ENCODE measurements at regions not wholly inside any gene's neighbourhood (a gene's known extent, or its start where the extent isn't known, plus 50 kb on each side); places are given as distances from the start of the nearest gene placed in this dataset.
"Not testable (repeated sequence)": the region's sequence is repeated elsewhere in the genome, so short reads cannot be mapped to it uniquely, and the experiment has no call there.

GRCh38 chr21:26238646-26239045 is 68.1 kb upstream of the APP start:
- Histone ChIP-seq H4K20me1 (ENCODE audit: insufficient read depth, low read length) (no peaks in the 10 kb centered on the region), H3K27me3 (ENCODE audit: insufficient read depth, low read length) (no peaks in the 10 kb centered on the region), H3K9ac (ENCODE audit: low read length) (no peak overlapping the region), H3K4me2 (ENCODE audit: low read length) (no peak overlapping the region), H2AFZ (ENCODE audit: low read depth, low read length) (no peak overlapping the region), H3K4me3 (ENCODE audit: insufficient read depth, low read depth, low read length) (no peak overlapping the region), H3K4me1 (ENCODE audit: insufficient read depth, low read length) (no peaks in the 10 kb centered on the region), H3K27ac (ENCODE audit: low read depth, low read length) (no peak overlapping the region), H3K9me3 (ENCODE audit: insufficient read depth, low read depth, low read length) (no peaks in the 10 kb centered on the region), H3K79me2 (ENCODE audit: insufficient read depth, low read length) (no peaks in the 10 kb centered on the region), H3K36me3 (ENCODE audit: insufficient read depth, low read length) (no peaks in the 10 kb centered on the region)
- Mint-ChIP-seq H3K27me3 (ENCODE audit: low read depth, unreplicated experiment) (peaks cover 4% of the 10 kb centered on the region), H3K9me3 (ENCODE audit: unreplicated experiment) (no peaks in the 10 kb centered on the region), H3K4me1 (ENCODE audit: low read depth, unreplicated experiment) (no peaks in the 10 kb centered on the region), H3K36me3 (ENCODE audit: low read depth, unreplicated experiment) (no peaks in the 10 kb centered on the region), H3K27ac (ENCODE audit: unreplicated experiment) (no peak overlapping the region), H3K4me3 (ENCODE audit: unreplicated experiment) (no peak overlapping the region)
- FAIRE-seq (no peak), DNase-seq (ENCODE audit: low read depth) (no peak)
- TF ChIP-seq CTCF (IDR thresholded peaks at IDR 0.05; ENCODE audit: insufficient read depth, low read depth, low read length) (no peak), EZH2 (IDR thresholded peaks at IDR 0.05; ENCODE audit: insufficient read depth, low read length) (no peak)

DNA sequence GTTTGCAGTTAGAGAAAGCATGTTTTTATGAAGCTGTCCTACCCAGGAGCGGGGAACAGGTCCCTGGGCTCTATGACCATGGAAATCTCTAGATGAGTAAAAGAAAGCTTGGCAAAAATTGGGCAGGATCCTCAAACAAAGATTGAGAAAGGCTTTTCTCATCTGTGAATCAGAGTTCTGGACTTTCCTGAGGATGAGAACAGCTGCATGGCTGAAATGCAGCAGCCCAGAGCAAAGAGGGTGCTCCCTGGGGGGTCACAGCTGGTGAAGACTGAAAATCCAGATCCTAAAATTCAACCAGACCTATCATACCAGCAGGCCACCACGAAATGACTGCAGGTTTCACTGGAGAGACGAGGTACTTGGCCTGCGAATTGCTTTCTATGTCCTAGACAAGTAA is 65.7 kb upstream of the APP start:
- no peak for FAIRE-seq
- H3K4me2 ChIP-seq (ENCODE audit: low read length): no peak overlapping the region
- H3K79me2 ChIP-seq (ENCODE audit: insufficient read depth, low read length): no peaks in the 10 kb centered on the region
- no peak overlapping the region for H3K27ac ChIP-seq (ENCODE audit: low read depth, low read length)
- Mint-ChIP-seq H3K4me3 (ENCODE audit: unreplicated experiment) (no peak overlapping the region), H3K27me3 (ENCODE audit: low read depth, unreplicated experiment) (peaks cover 4% of the 10 kb centered on the region), H3K4me1 (ENCODE audit: low read depth, unreplicated experiment) (peaks cover 7% of the 10 kb centered on the region), H3K27ac (ENCODE audit: unreplicated experiment) (no peak overlapping the region), H3K9me3 (ENCODE audit: unreplicated experiment) (peaks cover 7% of the 10 kb centered on the region), H3K36me3 (ENCODE audit: low read depth, unreplicated experiment) (no peaks in the 10 kb centered on the region)
- no peaks in the 10 kb centered on the region for H4K20me1 ChIP-seq (ENCODE audit: insufficient read depth, low read length)
- no peaks in the 10 kb centered on the region for H3K4me1 ChIP-seq (ENCODE audit: insufficient read depth, low read length)
- no peak overlapping the region for H3K4me3 ChIP-seq (ENCODE audit: insufficient read depth, low read depth, low read length)
- H3K27me3 ChIP-seq (ENCODE audit: insufficient read depth, low read length): no peaks in the 10 kb centered on the region
- no peaks in the 10 kb centered on the region for H3K9me3 ChIP-seq (ENCODE audit: insufficient read depth, low read depth, low read length)
- no peak overlapping the region for H2AFZ ChIP-seq (ENCODE audit: low read depth, low read length)
- TF ChIP-seq CTCF (IDR thresholded peaks at IDR 0.05; ENCODE audit: insufficient read depth, low read depth, low read length) (no peak), EZH2 (IDR thresholded peaks at IDR 0.05; ENCODE audit: insufficient read depth, low read length) (no peak)
- no peaks in the 10 kb centered on the region for H3K36me3 ChIP-seq (ENCODE audit: insufficient read depth, low read length)
- no peak overlapping the region for H3K9ac ChIP-seq (ENCODE audit: low read length)
- DNase-seq (ENCODE audit: low read depth): no peak

GRCh38 chr21:26233297-26233696 is 62.7 kb upstream of the APP start:
- not testable (repeated sequence) for H3K4me1 ChIP-seq (ENCODE audit: insufficient read depth, low read length); H3K36me3 Mint-ChIP-seq (ENCODE audit: low read depth, unreplicated experiment); H4K20me1 ChIP-seq (ENCODE audit: insufficient read depth, low read length); H3K36me3 ChIP-seq (ENCODE audit: insufficient read depth, low read length); H3K27me3 ChIP-seq (ENCODE audit: insufficient read depth, low read length); H2AFZ ChIP-seq (ENCODE audit: low read depth, low read length); H3K27me3 Mint-ChIP-seq (ENCODE audit: low read depth, unreplicated experiment); H3K9me3 Mint-ChIP-seq (ENCODE audit: unreplicated experiment); H3K4me3 ChIP-seq (ENCODE audit: insufficient read depth, low read depth, low read length); H3K9ac ChIP-seq (ENCODE audit: low read length); H3K4me3 Mint-ChIP-seq (ENCODE audit: unreplicated experiment); H3K4me2 ChIP-seq (ENCODE audit: low read length); H3K27ac ChIP-seq (ENCODE audit: low read depth, low read length); H3K27ac Mint-ChIP-seq (ENCODE audit: unreplicated experiment); H3K9me3 ChIP-seq (ENCODE audit: insufficient read depth, low read depth, low read length); H3K4me1 Mint-ChIP-seq (ENCODE audit: low read depth, unreplicated experiment); FAIRE-seq; H3K79me2 ChIP-seq (ENCODE audit: insufficient read depth, low read length); DNase-seq (ENCODE audit: low read depth)

GRCh38 chr21:26232491-26232890 is 61.9 kb upstream of the APP start:
- H3K27ac ChIP-seq (ENCODE audit: low read depth, low read length); H3K4me1 ChIP-seq (ENCODE audit: insufficient read depth, low read length); H2AFZ ChIP-seq (ENCODE audit: low read depth, low read length); H3K9me3 ChIP-seq (ENCODE audit: insufficient read depth, low read depth, low read length); H3K9ac ChIP-seq (ENCODE audit: low read length); DNase-seq (ENCODE audit: low read depth); H3K36me3 Mint-ChIP-seq (ENCODE audit: low read depth, unreplicated experiment); H3K4me2 ChIP-seq (ENCODE audit: low read length); H3K4me1 Mint-ChIP-seq (ENCODE audit: low read depth, unreplicated experiment); H3K9me3 Mint-ChIP-seq (ENCODE audit: unreplicated experiment); H3K36me3 ChIP-seq (ENCODE audit: insufficient read depth, low read length); H3K27me3 Mint-ChIP-seq (ENCODE audit: low read depth, unreplicated experiment); H4K20me1 ChIP-seq (ENCODE audit: insufficient read depth, low read length); H3K4me3 Mint-ChIP-seq (ENCODE audit: unreplicated experiment); H3K27me3 ChIP-seq (ENCODE audit: insufficient read depth, low read length); FAIRE-seq; H3K79me2 ChIP-seq (ENCODE audit: insufficient read depth, low read length); H3K4me3 ChIP-seq (ENCODE audit: insufficient read depth, low read depth, low read length): not testable (repeated sequence)
- H3K27ac Mint-ChIP-seq (ENCODE audit: unreplicated experiment): peak overlapping the region; percentile 79
